IMR-90 (cell line): ENCODE measurements at regions not wholly inside any gene's neighbourhood (a gene's known extent, or its start where the extent isn't known, plus 50 kb on each side); places are given as distances from the start of the nearest gene placed in this dataset.

Source experiments
- ATAC-seq: fragments of 200-7000 bp; cut with Tn5 transposase; 2 replicates; pipeline ENCODE4 v1.9.1; 2020; ENCODE audit warnings: low read depth, mild to moderate bottlenecking, moderate library complexity
- BruUV-seq: library from RNA; stranded (reverse); fragments of 400-500 nt; replicated peaks from 2 replicates; lab custom pipeline; 2021; lab: Mats Ljungman, UMichigan
- CTCF ChIA-PET: fragments of 300-600 bp; formaldehyde crosslinking; extraction: SDS; loops from one replicate; lab custom pipeline; 2021; ENCODE audit warnings: antibody characterized with exemption; lab: Yijun Ruan, JAX
- POLR2A ChIA-PET: fragments of 300-600 bp; sonication (Branson Sonifier 250); formaldehyde crosslinking; loops from one replicate; lab custom pipeline; 2022; ENCODE audit warnings: antibody characterized with exemption; ENCODE audit not compliant: unreplicated experiment; lab: Charles Lee
- DNase-seq: peaks from one replicate; pipeline ENCODE4 v3.0.0; 2013
- H2AFZ ChIP-seq: replicated peaks from 2 replicates; pipeline ENCODE3; 2013; ENCODE audit warnings: low read length, mild to moderate bottlenecking; ENCODE audit not compliant: poor library complexity
- H2AK5ac ChIP-seq: 2 replicates; pipeline ENCODE4 v1.6.1; 2013; ENCODE audit warnings: low read depth, low read length, inconsistent platforms
- H2AK9ac ChIP-seq: replicated peaks from 2 replicates; pipeline ENCODE3; 2013; ENCODE audit warnings: mild to moderate bottlenecking, low read depth, low read length, moderate library complexity; ENCODE audit not compliant: poor library complexity
- H2BK120ac ChIP-seq: 2 replicates; pipeline ENCODE4 v1.6.1; 2013; ENCODE audit warnings: low read depth, low read length, inconsistent platforms
- H2BK15ac ChIP-seq: 3 replicates; pipeline ENCODE4 v1.6.1; 2013; ENCODE audit warnings: low read depth, low read length, inconsistent platforms
- H2BK20ac ChIP-seq: 2 replicates; pipeline ENCODE4 v1.6.1; 2013; ENCODE audit warnings: low read depth, mild to moderate bottlenecking, inconsistent platforms, low read length, moderate library complexity
- H2BK5ac ChIP-seq: 2 replicates; pipeline ENCODE4 v1.6.1; 2013; ENCODE audit warnings: mild to moderate bottlenecking, low read depth, low read length, inconsistent platforms; ENCODE audit not compliant: poor library complexity, severe bottlenecking
- H3K14ac ChIP-seq: replicated peaks from 2 replicates; pipeline ENCODE4 v1.6.1; 2013; ENCODE audit warnings: low read depth, low read length, inconsistent platforms
- H3K18ac ChIP-seq: 2 replicates; pipeline ENCODE4 v1.6.1; 2013; ENCODE audit warnings: low read depth, low read length, control low read depth
- H3K23ac ChIP-seq: 2 replicates; pipeline ENCODE4 v1.6.1; 2013; ENCODE audit warnings: low read depth, low read length, inconsistent platforms
- H3K27ac ChIP-seq: 2 replicates; pipeline ENCODE4 v1.5.1; 2013; ENCODE audit warnings: mild to moderate bottlenecking, control low read depth, low read length; ENCODE audit not compliant: insufficient read depth
- H3K27me3 ChIP-seq: 2 replicates; pipeline ENCODE4 v1.6.1; 2013; ENCODE audit warnings: low read length; ENCODE audit not compliant: control insufficient read depth, insufficient read depth
- H3K36me3 ChIP-seq: 2 replicates; pipeline ENCODE4 v1.6.1; 2013; ENCODE audit warnings: low read length, mixed read lengths; ENCODE audit not compliant: control insufficient read depth, insufficient read depth
- H3K4ac ChIP-seq: 2 replicates; pipeline ENCODE4 v1.6.1; 2013; ENCODE audit warnings: low read depth, low read length, inconsistent platforms
- H3K4me1 ChIP-seq: 2 replicates; pipeline ENCODE4 v1.6.1; 2013; ENCODE audit warnings: low read length, mixed read lengths; ENCODE audit not compliant: control insufficient read depth, insufficient read depth
- H3K4me2 ChIP-seq: 2 replicates; pipeline ENCODE4 v1.6.1; 2013; ENCODE audit warnings: low read depth, mild to moderate bottlenecking, control low read depth, low read length, moderate library complexity
- H3K4me3 ChIP-seq: 2 replicates; pipeline ENCODE4 v1.5.1; 2013; ENCODE audit warnings: low read depth, mild to moderate bottlenecking, control low read depth, low read length, moderate library complexity; ENCODE audit not compliant: insufficient read depth
- H3K56ac ChIP-seq: 2 replicates; pipeline ENCODE4 v1.6.1; 2013; ENCODE audit warnings: low read length, inconsistent platforms; ENCODE audit not compliant: insufficient read depth; ENCODE audit errors: extremely low read depth
- H3K79me1 ChIP-seq, 2 experiments: 2 replicates each; pipeline ENCODE4 v1.6.1; 2013; ENCODE audit warnings: low read length in 2 of 2, inconsistent platforms in 1 of 2, low read depth in 1 of 2
- H3K9ac ChIP-seq: 2 replicates; pipeline ENCODE4 v1.6.1; 2013; ENCODE audit warnings: low read depth, low read length, control low read depth
- H3K9me1 ChIP-seq: 2 replicates; pipeline ENCODE4 v1.6.1; 2013; ENCODE audit warnings: low read length, inconsistent platforms; ENCODE audit not compliant: insufficient read depth
- H3K9me3 ChIP-seq: 2 replicates; pipeline ENCODE4 v1.6.1; 2013; ENCODE audit warnings: low read length; ENCODE audit not compliant: control insufficient read depth, insufficient read depth
- H4K20me1 ChIP-seq: 2 replicates; pipeline ENCODE4 v1.6.1; 2013; ENCODE audit warnings: low read length, inconsistent platforms; ENCODE audit not compliant: insufficient read depth
- H4K5ac ChIP-seq: 2 replicates; pipeline ENCODE4 v1.6.1; 2013; ENCODE audit warnings: mild to moderate bottlenecking, low read depth, low read length, control low read depth
- H4K8ac ChIP-seq, 2 experiments: 2 replicates each; pipeline ENCODE4 v1.6.1; 2013; ENCODE audit warnings: low read depth in 2 of 2, low read length in 2 of 2, control low read depth in 1 of 2, inconsistent platforms in 1 of 2
- H4K91ac ChIP-seq: 2 replicates; pipeline ENCODE4 v1.6.1; 2013; ENCODE audit warnings: low read depth, low read length, inconsistent platforms; ENCODE audit not compliant: insufficient read depth
- BHLHE40 ChIP-seq: fragments of 150-350 bp; IDR thresholded peaks from 2 replicates; pipeline ENCODE4 v1.6.1; 2016; ENCODE audit warnings: mild to moderate bottlenecking, low read depth, low read length
- CEBPB ChIP-seq: IDR thresholded peaks from 2 replicates; pipeline ENCODE4 v1.6.1; 2012; ENCODE audit warnings: low read depth, low read length, improper control_type of control experiment
- CHD1 ChIP-seq: IDR thresholded peaks from 2 replicates; pipeline ENCODE4 v1.6.1; 2012; ENCODE audit warnings: low read depth, low read length, improper control_type of control experiment
- CTCF ChIP-seq: conservative IDR thresholded peaks from 2 replicates; pipeline ENCODE4 v1.5.1; 2012; ENCODE audit warnings: mild to moderate bottlenecking, low read depth, low read length, improper control_type of control experiment
- ELK1 ChIP-seq: fragments of 150-350 bp; IDR thresholded peaks from 2 replicates; pipeline ENCODE4 v1.6.1; 2016; ENCODE audit warnings: low read depth, mild to moderate bottlenecking, low read length, moderate library complexity, borderline replicate concordance
- FOS ChIP-seq: fragments of 150-350 bp; IDR thresholded peaks from 2 replicates; pipeline ENCODE4 v1.6.1; 2016; ENCODE audit warnings: low read depth, low read length
- MAFK ChIP-seq: IDR thresholded peaks from 2 replicates; pipeline ENCODE4 v1.6.1; 2012; ENCODE audit warnings: low read depth, low read length, improper control_type of control experiment
- MAZ ChIP-seq: IDR thresholded peaks from 2 replicates; pipeline ENCODE4 v1.6.1; 2012; ENCODE audit warnings: low read depth, mild to moderate bottlenecking, low read length, improper control_type of control experiment, moderate library complexity, borderline replicate concordance
- MXI1 ChIP-seq: IDR thresholded peaks from 2 replicates; pipeline ENCODE4 v1.6.1; 2012; ENCODE audit warnings: low read depth, mild to moderate bottlenecking, low read length, moderate library complexity, borderline replicate concordance
- NFE2L2 ChIP-seq: fragments of 150-350 bp; IDR thresholded peaks from 2 replicates; pipeline ENCODE4 v1.6.1; 2016; ENCODE audit warnings: low read depth, mild to moderate bottlenecking, low read length
- POLR2A ChIP-seq: IDR thresholded peaks from 2 replicates; pipeline ENCODE4 v1.6.1; 2012; ENCODE audit warnings: mild to moderate bottlenecking, low read depth, low read length
- RAD21 ChIP-seq: IDR thresholded peaks from 2 replicates; pipeline ENCODE4 v1.6.1; 2012; ENCODE audit warnings: low read length, improper control_type of control experiment
- RCOR1 ChIP-seq: IDR thresholded peaks from 2 replicates; pipeline ENCODE4 v1.6.1; 2012; ENCODE audit warnings: mild to moderate bottlenecking, low read length, improper control_type of control experiment; ENCODE audit not compliant: insufficient replicate concordance
- RFX5 ChIP-seq: IDR thresholded peaks from 2 replicates; pipeline ENCODE4 v1.8.0; 2012; ENCODE audit warnings: low read depth, mild to moderate bottlenecking, low read length, moderate library complexity
- SMC3 ChIP-seq: fragments of 150-350 bp; IDR thresholded peaks from 2 replicates; pipeline ENCODE4 v1.6.1; 2016; ENCODE audit warnings: low read depth, mild to moderate bottlenecking, antibody characterized with exemption, low read length, moderate library complexity
- USF2 ChIP-seq: fragments of 150-350 bp; IDR thresholded peaks from 2 replicates; pipeline ENCODE4 v1.6.1; 2017; ENCODE audit warnings: mild to moderate bottlenecking, antibody characterized with exemption, low read length, low read depth
- WGBS, 2 experiments: methylation state at CpG; one replicate each; pipeline versions ENCODE4 v1.1.5 to v1.1.7; 2013; ENCODE audit warnings: missing lambda C conversion rate in 2 of 2; ENCODE audit not compliant: insufficient read length in 1 of 2; ENCODE audit errors: extremely low coverage in 2 of 2; 5-methylcytosine and 5-hydroxymethylcytosine counted together
- dilution Hi-C: fragments of 300-500 bp; cut with HindIII; formaldehyde crosslinking; loops from one replicate; pipeline ENCODE4 v1.14.3; 2018; ENCODE audit warnings: low sequenced_read_pairs; ENCODE audit not compliant: unreplicated experiment
- in situ Hi-C: fragments of 300-500 bp; cut with MboI; formaldehyde crosslinking; loops from 3 replicates; pipeline ENCODE4 v1.14.3; 2019; ENCODE audit warnings: low sequenced_read_pairs, inconsistent platforms, mixed read lengths
- intact Hi-C: fragments of 100-400 bp; cut with micrococcal nuclease; formaldehyde crosslinking; loops from 2 replicates; pipeline ENCODE4 v1.10.0; 2022

- no peak overlapping the region for H3K18ac ChIP-seq
- no peak overlapping the region for H3K23ac ChIP-seq
- no peaks in the 10 kb centered on the region for H3K9me3 ChIP-seq
- DNase-seq: no peak
- H3K4me3 ChIP-seq: no peak overlapping the region
- no peak overlapping the region for H2BK120ac ChIP-seq
- in situ Hi-C loops (no loop called here), intact Hi-C loops (no loop called here), dilution Hi-C loops (no loop called here)
- BruUV-seq: no TSS peak
- no peak overlapping the region for H3K4ac ChIP-seq
- no peak overlapping the region for H4K5ac ChIP-seq
- no peak overlapping the region for H4K8ac ChIP-seq
- no peaks in the 10 kb centered on the region for H3K9me1 ChIP-seq
- H3K9ac ChIP-seq: no peak overlapping the region
- H3K79me1 ChIP-seq: no peaks in the 10 kb centered on the region
- H4K20me1 ChIP-seq: no peaks in the 10 kb centered on the region
- H2AK9ac ChIP-seq: no peak overlapping the region
- no peak overlapping the region for H2BK20ac ChIP-seq
- H3K36me3 ChIP-seq: no peaks in the 10 kb centered on the region
- peaks cover 2% of the 10 kb centered on the region for H3K27me3 ChIP-seq
- no peak overlapping the region for H3K14ac ChIP-seq
- ChIA-PET POLR2A (no interaction called here), CTCF (no interaction called here)
- TF ChIP-seq CHD1: no peak
- no peak for TF ChIP-seq FOS
- TF ChIP-seq RAD21: no peak
- TF ChIP-seq CTCF: no peak
- no peak for TF ChIP-seq BHLHE40
- TF ChIP-seq RCOR1: no peak
- no peak for TF ChIP-seq POLR2A
- TF ChIP-seq RFX5: no peak
- TF ChIP-seq MAFK: no peak
- TF ChIP-seq SMC3: no peak
- TF ChIP-seq NFE2L2: no peak
- TF ChIP-seq MAZ: no peak
- no peak for TF ChIP-seq MXI1
- no peak for TF ChIP-seq ELK1
- no peak for TF ChIP-seq CEBPB
- TF ChIP-seq USF2: no peak
- no peak overlapping the region for H3K4me2 ChIP-seq
- no peak overlapping the region for H2AK5ac ChIP-seq
- no peak overlapping the region for H2BK5ac ChIP-seq
- WGBS, 2 experiments: no CpG with 5 or more reads among the region's 3 CpGs
- H2BK15ac ChIP-seq: no peak overlapping the region
- ATAC-seq: no peak
- no peak overlapping the region for H4K91ac ChIP-seq
- H3K4me1 ChIP-seq: no peaks in the 10 kb centered on the region; the same call in 1 of the 2 replicates
- H3K56ac ChIP-seq: no peak overlapping the region
- no peak overlapping the region for H2AFZ ChIP-seq
- no peak overlapping the region for H3K27ac ChIP-seq
Measured at GRCh38 chr4:127445471-127445870, 187.3 kb upstream of the INTU start.
